ENCODE measurements at regions not wholly inside any gene's neighbourhood (a gene's known extent, or its start where the extent isn't known, plus 50 kb on each side); places are given as distances from the start of the nearest gene placed in this dataset.

- peak; percentile 31 for DNase-seq
Observed at GRCh38 chr2:139814458-139814857, 1034.3 kb upstream of the NXPH2 start.

- DNase-seq, result peak; percentile 47
Observed at GRCh38 chr2:139813340-139813739, 1033.2 kb upstream of the NXPH2 start.

DNA sequence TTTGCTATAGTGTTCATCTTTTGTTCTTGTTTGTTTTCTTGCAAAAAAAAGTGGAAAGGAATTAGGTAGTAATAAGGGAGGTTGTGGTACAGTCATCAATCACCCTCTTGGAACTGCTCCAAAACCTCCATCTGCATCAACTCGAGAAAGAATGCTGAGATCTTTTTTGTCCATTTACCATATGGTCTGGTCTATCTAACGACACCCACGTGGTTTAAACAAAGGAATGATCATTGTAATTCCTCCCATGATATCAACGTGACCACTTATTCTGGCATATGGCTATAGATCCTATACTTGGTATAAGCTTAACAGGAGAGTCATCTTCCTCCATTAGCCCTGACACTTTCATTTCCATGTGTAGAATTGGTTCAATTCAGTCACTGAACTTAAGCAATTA is 1025.3 kb upstream of the NXPH2 start:
- peak; percentile 96 for DNase-seq

- no peak for DNase-seq
Observed at GRCh38 chr2:139798391-139798790, 1018.2 kb upstream of the NXPH2 start.

DNA sequence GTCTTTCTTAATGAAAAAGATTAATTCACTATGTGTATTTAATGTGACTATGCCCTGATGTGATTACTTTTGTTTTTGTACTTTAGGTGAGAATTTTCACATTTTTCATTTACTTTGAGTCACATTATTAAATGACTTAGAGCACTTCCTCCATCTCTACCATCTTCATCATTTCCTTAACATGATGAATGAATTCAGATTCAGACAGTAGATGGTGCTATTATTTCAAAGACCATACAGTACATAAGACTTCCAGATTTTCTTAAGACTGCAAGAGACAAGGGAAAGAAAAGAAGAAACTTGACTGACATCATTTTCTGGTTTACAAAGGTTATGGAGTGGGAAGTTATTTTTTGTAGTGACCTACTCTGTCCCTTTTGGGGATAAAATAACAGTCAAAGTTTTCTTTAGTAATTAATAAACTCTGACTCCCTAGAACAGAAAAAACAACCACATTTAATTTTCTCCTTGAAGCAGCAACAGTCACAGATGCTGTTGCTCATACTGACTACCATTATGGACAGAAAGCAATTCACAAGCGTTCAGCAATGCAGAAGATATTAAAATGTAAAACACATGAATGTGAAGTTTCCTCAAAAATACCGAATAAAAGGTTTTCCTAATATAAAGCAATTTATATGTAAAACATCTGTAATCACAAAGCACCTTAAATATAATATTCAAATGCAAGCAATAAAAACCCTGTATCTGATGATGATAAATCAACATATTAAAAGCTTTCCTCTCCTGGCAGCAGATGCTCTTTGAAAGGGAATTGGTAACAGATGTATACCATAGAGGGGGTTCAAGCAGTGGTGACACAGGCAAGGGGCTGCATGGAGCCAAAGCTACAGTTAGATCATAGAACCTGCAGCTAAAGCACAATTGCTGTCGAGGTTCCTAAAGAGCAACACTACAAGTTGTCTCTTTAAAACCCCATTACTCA is 1010.9 kb upstream of the NXPH2 start:
- DNase-seq, result peak; percentile 67

DNA sequence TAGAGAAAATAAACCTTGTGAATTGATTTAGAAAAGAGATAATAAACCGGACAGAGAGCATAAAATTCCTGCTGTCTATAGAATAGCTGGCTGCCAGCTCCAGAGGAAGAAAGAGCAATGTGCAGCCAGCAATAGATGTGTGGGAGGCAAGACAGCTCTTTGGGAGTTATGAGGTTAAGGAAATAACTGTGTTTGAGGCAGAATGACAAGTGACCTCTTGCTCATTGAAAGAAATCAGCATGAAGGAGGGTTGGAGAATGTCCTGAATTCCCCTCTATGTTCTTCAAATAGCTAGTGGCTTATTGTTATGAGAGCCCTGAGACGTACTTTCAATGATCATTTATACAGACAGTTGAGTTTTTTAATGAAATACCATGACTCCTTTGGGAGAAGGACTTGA is 1009.9 kb upstream of the NXPH2 start:
- DNase-seq, result no peak

- no peak for DNase-seq
Observed at GRCh38 chr2:139778732-139779131, 998.5 kb upstream of the NXPH2 start.

GRCh38 chr2:139773720-139774277 is 993.6 kb upstream of the NXPH2 start:
- DNase-seq, result no peak

DNA sequence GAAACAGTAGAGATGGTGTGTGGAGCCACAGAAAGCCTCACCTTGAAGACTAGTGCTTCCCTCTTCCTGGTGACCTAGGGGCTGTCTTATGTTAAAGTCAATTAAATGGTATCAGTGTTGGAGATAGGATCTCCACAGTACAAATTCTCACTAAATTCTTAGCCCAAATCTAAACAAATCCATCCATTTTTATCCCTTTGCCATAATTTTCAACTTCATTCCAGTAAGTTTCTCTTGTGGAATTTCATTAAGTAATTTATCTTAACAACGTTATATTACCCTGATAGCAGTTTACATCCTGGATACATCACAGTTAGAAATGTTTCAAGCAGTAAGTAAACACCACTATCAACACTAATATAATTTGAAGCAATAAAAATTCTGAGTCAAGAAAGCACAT is 989.4 kb upstream of the NXPH2 start:
- DNase-seq, result no peak

DNA sequence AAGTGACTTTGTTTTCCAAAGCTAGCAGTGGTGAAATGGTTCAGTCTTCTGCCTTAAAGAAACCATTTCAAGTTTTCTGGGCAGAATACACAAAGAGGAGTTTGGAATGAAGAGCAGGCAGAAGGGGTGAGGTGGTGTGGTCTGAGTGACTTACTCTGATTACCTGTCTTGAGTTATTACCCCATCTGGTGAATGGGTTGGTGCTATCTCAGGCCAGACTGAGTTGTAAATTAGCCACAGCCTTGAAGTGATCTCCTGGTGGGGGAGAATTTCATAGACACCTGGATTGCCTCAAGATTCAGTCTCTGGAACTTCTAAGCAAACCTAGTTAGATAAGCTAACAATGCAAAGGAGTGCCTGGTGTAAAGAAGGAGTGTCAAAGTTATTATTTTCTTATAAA is 983.5 kb upstream of the NXPH2 start:
- no peak for DNase-seq

GRCh38 chr2:139759000-139759505 is 978.9 kb upstream of the NXPH2 start:
- no peak for DNase-seq

GRCh38 chr2:139746901-139747300 is 966.7 kb upstream of the NXPH2 start:
- no peak for DNase-seq

- DNase-seq, result no peak
Observed at GRCh38 chr2:139744273-139744672, 964.1 kb upstream of the NXPH2 start.

GRCh38 chr2:139742216-139743172 is 962.3 kb upstream of the NXPH2 start:
- no peak for DNase-seq

DNA sequence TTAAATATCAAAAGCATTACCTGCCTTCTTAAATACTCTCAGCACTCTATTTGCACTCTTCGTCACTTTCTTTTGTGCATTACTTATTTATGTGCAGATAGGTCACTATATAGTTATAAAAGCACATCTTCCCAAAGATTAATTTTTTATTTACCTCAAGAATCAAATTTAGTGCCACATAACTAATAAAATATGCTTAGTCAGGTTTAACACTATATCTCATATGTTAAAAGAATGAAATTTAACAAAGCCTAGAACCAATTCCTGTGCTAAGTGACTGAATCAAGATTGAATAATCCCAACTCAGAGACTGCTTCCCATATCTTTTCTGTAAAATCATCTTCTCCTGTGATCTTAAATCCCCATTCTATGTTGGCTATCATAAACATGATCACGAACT is 957.5 kb upstream of the NXPH2 start:
- DNase-seq, result no peak

DNA sequence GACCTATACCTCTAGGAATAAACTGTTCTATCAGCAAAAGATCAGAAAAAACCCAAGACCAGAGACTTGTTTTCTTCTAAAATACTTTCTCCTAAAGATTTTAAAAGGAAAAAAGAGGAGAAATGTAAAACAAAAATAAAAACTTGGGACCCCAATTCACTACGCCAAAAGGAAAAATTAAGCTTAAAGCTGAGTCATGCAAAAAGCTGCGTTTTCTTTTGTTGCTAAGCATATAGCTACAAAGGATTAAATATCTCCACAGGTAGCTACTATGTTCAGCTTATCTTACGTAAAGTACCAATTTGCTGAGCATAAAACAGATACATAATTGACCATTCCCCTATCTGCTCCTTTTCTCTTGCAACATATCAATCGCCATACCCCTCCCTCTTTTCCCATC is 950.0 kb upstream of the NXPH2 start:
- no peak for DNase-seq

- no peak for DNase-seq
Observed at GRCh38 chr2:139721411-139721995, 941.3 kb upstream of the NXPH2 start.

GRCh38 chr2:139720056-139720455 is 939.9 kb upstream of the NXPH2 start:
- DNase-seq, result no peak

- DNase-seq, result no peak
Observed at GRCh38 chr2:139704606-139705005, 924.4 kb upstream of the NXPH2 start.

GRCh38 chr2:139694327-139694726 is 914.1 kb upstream of the NXPH2 start:
- DNase-seq, result no peak

- no peak for DNase-seq
Observed at GRCh38 chr2:139686205-139686604, 906.0 kb upstream of the NXPH2 start.

GRCh38 chr2:139685090-139685983 is 905.1 kb upstream of the NXPH2 start:
- no peak for DNase-seq

Measured in NCI-H82 (cell line).